Tibial nerve (tissue), 4 donors: ENCODE measurements at regions not wholly inside any gene's neighbourhood (a gene's known extent, or its start where the extent isn't known, plus 50 kb on each side); places are given as distances from the start of the nearest gene placed in this dataset.
"Not testable (repeated sequence)": the region's sequence is repeated elsewhere in the genome, so short reads cannot be mapped to it uniquely, and the experiment has no call there.

Experiments
- DNase-seq, 2 donors: peaks; one replicate each; pipeline ENCODE4 v3.0.0-alpha.2; 2019; ENCODE audit warnings: low spot score in 2 of 2
- H3K27ac ChIP-seq, 4 donors: fragments of 200-600 bp; sonication (generic) in 3 of 4; one replicate each; pipeline ENCODE4 v1.5.1; 2017 to 2019; ENCODE audit warnings: mild to moderate bottlenecking in 1 of 4
- H3K27me3 ChIP-seq, 2 donors: fragments of 200-600 bp; sonication (generic) in 1 of 2; one replicate each; pipeline versions ENCODE4 v1.5.1 to v1.6.0; 2017 to 2019
- H3K36me3 ChIP-seq, 3 donors: fragments of 200-600 bp; sonication (generic); one replicate each; pipeline ENCODE4 v1.5.1; 2018 to 2019
- H3K4me1 ChIP-seq, 4 donors: fragments of 200-600 bp; sonication (generic) in 3 of 4; one replicate each; pipeline ENCODE4 v1.5.1; 2017 to 2019
- H3K4me3 ChIP-seq, 4 donors: fragments of 200-600 bp; sonication (generic) in 3 of 4; one replicate each; pipeline ENCODE4 v1.5.1; 2017 to 2019; ENCODE audit warnings: mild to moderate bottlenecking in 1 of 4, moderate library complexity in 1 of 4
- H3K9me3 ChIP-seq, 4 donors: fragments of 200-600 bp; sonication (generic) in 3 of 4; one replicate each; pipeline ENCODE4 v1.5.1; 2017 to 2019
- CTCF ChIP-seq, 5 experiments: fragments of 200-600 bp in 3 of 5; fragments of 450-650 bp in 2 of 5; sonication (generic) in 3 of 5; IDR thresholded peaks; one replicate each; pipeline ENCODE4 v1.5.1; 2016 to 2019; ENCODE audit warnings: antibody characterized with exemption in 5 of 5, mild to moderate bottlenecking in 3 of 5, moderate library complexity in 2 of 5
- EP300 ChIP-seq, 2 donors: sonication (generic); formaldehyde crosslinking; IDR thresholded peaks; one replicate each; pipeline ENCODE4 v1.6.1; 2017; ENCODE audit warnings: antibody characterized with exemption in 2 of 2, mild to moderate bottlenecking in 1 of 2
- POLR2A ChIP-seq, 2 donors: fragments of 450-650 bp; IDR thresholded peaks; one replicate each; pipeline ENCODE4 v1.6.1; 2017; ENCODE audit warnings: antibody characterized with exemption in 2 of 2, mild to moderate bottlenecking in 2 of 2, moderate library complexity in 2 of 2
- WGBS, 2 donors: methylation state at CpG; one replicate each; pipeline ENCODE4 v1.1.5; 2018; 5-methylcytosine and 5-hydroxymethylcytosine counted together

DNA sequence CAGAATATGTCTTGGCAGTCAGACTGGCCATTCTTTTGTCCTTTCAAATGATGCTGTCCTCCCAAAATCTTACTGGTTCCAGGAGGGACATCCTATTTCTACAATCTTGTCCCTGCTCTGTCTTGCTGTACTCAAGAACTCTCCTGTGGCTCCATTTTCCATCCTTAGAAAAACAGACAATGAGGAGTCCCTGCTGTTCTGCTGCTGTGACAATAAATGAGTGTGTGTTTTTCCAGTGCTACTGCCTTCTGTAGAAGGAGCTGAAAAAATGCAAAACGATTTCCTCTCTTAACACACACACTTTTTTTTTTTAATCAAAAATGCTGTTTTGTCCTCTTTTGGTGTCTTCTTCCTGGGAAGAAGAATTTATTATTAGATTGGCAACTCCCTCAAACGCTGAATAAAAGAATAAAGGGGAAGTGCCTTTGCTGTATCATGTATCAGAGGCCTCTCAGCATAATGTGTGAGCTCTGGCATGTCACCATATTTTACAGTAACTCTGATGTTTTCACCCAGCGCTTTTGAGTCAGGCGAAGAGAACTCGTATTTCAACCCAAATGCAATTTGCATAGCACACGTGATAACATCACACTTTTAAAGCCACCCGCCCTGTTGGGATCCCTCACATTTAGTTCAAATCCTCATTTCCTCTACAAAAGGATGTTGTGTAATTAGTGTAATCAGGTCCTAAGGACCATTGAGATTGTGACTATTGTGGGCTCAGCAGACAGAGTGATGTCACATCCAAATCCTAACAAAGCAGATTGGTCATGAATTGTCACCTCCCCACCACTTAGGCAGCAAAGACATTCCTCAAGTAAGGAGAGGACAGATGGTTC, 496.0 kb upstream of the LARGE1 start:
- TF ChIP-seq EP300 (IDR thresholded peaks at IDR 0.05) (no peak), POLR2A (IDR thresholded peaks at IDR 0.05) (no peak), CTCF (IDR thresholded peaks at IDR 0.05) (no peak)
- DNase-seq = no peak
- Histone ChIP-seq H3K9me3 (no peaks in the 10 kb centered on the region), H3K27me3 (no peaks in the 10 kb centered on the region), H3K4me1 (no peaks in the 10 kb centered on the region), H3K4me3 (no peak overlapping the region), H3K27ac (no peak overlapping the region), H3K36me3 (no peaks in the 10 kb centered on the region)
- WGBS, 2 donors = 51 to 55% methylated on average over 7 of the region's 7 CpGs

GRCh38 chr22:34422948-34423347, 502.7 kb upstream of the LARGE1 start:
- not testable (repeated sequence) for H3K36me3 ChIP-seq, DNase-seq, H3K9me3 ChIP-seq, H3K27me3 ChIP-seq, H3K27ac ChIP-seq, H3K4me1 ChIP-seq, H3K4me3 ChIP-seq
- WGBS, 2 donors = 81 to 85% methylated on average over 8 of the region's 8 CpGs

GRCh38 chr22:34427436-34427835, 507.2 kb upstream of the LARGE1 start:
- Histone ChIP-seq H3K4me3 (no peak overlapping the region), H3K27me3 (no peaks in the 10 kb centered on the region), H3K27ac (no peak overlapping the region), H3K9me3 (no peaks in the 10 kb centered on the region), H3K36me3 (no peaks in the 10 kb centered on the region), H3K4me1 (no peaks in the 10 kb centered on the region)
- WGBS, 2 donors = 78 to 88% methylated on average over 4 of the region's 4 CpGs
- DNase-seq = no peak
- no peak for TF ChIP-seq CTCF (IDR thresholded peaks at IDR 0.05)
- no peak for TF ChIP-seq EP300 (IDR thresholded peaks at IDR 0.05)
- no peak for TF ChIP-seq POLR2A (IDR thresholded peaks at IDR 0.05)

DNA sequence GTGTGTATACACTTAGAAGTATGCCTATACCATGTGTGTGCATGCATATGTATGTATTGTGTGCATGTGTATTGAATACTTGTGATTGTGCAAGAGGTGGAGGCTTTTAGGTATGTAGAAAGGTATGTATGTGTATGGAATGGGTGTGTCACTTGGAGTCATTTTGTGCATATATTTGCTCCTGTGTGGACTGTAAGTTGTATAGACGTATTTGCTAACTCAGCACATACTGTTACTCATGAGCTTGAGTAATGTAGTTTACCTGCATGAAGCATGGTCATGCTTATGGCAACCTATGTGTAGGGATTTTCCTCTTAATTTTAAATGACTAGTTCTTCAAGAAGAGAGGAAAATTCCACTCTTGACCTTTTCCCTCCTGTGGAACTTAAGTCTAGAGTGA, 507.6 kb upstream of the LARGE1 start:
- WGBS, 2 donors = 57 to 84% methylated on average over 1 of the region's 1 CpG
- H3K4me3 ChIP-seq = no peak overlapping the region

GRCh38 chr22:34429314-34429713, 509.0 kb upstream of the LARGE1 start:
- no peak for DNase-seq
- Histone ChIP-seq H3K4me3 (no peak overlapping the region), H3K27me3 (no peaks in the 10 kb centered on the region), H3K27ac (no peak overlapping the region), H3K4me1 (no peaks in the 10 kb centered on the region), H3K36me3 (no peaks in the 10 kb centered on the region), H3K9me3 (no peaks in the 10 kb centered on the region)
- 84 to 85% methylated on average over 5 of the region's 5 CpGs for WGBS, 2 donors
- TF ChIP-seq CTCF (IDR thresholded peaks at IDR 0.05) (no peak), EP300 (IDR thresholded peaks at IDR 0.05) (no peak)

More for the DNA sequence above, 507.6 kb upstream of the LARGE1 start:
- DNase-seq = no peak
- Histone ChIP-seq H3K27ac (no peak overlapping the region), H3K36me3 (no peaks in the 10 kb centered on the region), H3K9me3 (no peaks in the 10 kb centered on the region), H3K4me1 (no peaks in the 10 kb centered on the region), H3K27me3 (no peaks in the 10 kb centered on the region)
- no peak for TF ChIP-seq POLR2A (IDR thresholded peaks at IDR 0.05)
- TF ChIP-seq EP300 (IDR thresholded peaks at IDR 0.05) = no peak
- TF ChIP-seq CTCF (IDR thresholded peaks at IDR 0.05) = no peak
